ENCODE measurements at regions not wholly inside any gene's neighbourhood (a gene's known extent, or its start where the extent isn't known, plus 50 kb on each side); places are given as distances from the start of the nearest gene placed in this dataset.

- DNase-seq (ENCODE audit: extremely low read depth, low read depth) = no peak
- TF ChIP-seq, protein P1, sequence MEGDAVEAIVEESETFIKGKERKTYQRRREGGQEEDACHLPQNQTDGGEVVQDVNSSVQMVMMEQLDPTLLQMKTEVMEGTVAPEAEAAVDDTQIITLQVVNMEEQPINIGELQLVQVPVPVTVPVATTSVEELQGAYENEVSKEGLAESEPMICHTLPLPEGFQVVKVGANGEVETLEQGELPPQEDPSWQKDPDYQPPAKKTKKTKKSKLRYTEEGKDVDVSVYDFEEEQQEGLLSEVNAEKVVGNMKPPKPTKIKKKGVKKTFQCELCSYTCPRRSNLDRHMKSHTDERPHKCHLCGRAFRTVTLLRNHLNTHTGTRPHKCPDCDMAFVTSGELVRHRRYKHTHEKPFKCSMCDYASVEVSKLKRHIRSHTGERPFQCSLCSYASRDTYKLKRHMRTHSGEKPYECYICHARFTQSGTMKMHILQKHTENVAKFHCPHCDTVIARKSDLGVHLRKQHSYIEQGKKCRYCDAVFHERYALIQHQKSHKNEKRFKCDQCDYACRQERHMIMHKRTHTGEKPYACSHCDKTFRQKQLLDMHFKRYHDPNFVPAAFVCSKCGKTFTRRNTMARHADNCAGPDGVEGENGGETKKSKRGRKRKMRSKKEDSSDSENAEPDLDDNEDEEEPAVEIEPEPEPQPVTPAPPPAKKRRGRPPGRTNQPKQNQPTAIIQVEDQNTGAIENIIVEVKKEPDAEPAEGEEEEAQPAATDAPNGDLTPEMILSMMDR (IDR thresholded peaks at IDR 0.05; ENCODE audit: low read depth, low read length, missing control alignments) = no peak
- no peak overlapping the region for H3K4me3 ChIP-seq (replicated peaks; ENCODE audit: low read depth, low read length)
Measured at GRCh38 chr20:52410182-52410647, 218.6 kb upstream of the ZFP64 start.

GRCh38 chr20:52405986-52406385 lies 214.4 kb upstream of the ZFP64 start:
- TF ChIP-seq, protein P1 (IDR thresholded peaks at IDR 0.05; ENCODE audit: low read depth, low read length, missing control alignments) = no peak
- no peak for DNase-seq (ENCODE audit: extremely low read depth, low read depth)
- H3K4me3 ChIP-seq (replicated peaks; ENCODE audit: low read depth, low read length) = no peak overlapping the region

DNA sequence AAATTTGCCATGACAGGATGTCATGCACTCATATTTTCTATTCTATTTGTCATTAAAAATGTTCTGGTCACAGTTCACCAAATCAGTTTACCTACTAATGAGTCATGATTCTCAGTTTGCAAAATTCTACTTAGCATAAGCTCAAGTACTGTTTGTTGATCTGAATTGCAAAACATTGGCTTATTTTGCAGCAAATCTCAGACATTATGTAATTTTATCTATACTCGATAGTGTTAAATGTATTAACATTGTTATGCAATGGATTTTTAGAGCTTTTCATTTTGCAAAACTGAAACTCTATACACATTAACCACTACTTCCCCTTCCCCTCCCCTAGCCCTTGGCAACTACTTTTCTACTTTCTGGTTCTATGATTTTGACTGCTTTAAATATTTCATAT lies 213.8 kb upstream of the ZFP64 start:
- TF ChIP-seq, protein P1 (IDR thresholded peaks at IDR 0.05; ENCODE audit: low read depth, low read length, missing control alignments) = no peak
- no peak for DNase-seq (ENCODE audit: extremely low read depth, low read depth)
- no peak overlapping the region for H3K4me3 ChIP-seq (replicated peaks; ENCODE audit: low read depth, low read length)

GRCh38 chr20:52404671-52405070 lies 213.1 kb upstream of the ZFP64 start:
- TF ChIP-seq, protein P1 (IDR thresholded peaks at IDR 0.05; ENCODE audit: low read depth, low read length, missing control alignments) = no peak
- no peak overlapping the region for H3K4me3 ChIP-seq (replicated peaks; ENCODE audit: low read depth, low read length)
- no peak for DNase-seq (ENCODE audit: extremely low read depth, low read depth)

DNA sequence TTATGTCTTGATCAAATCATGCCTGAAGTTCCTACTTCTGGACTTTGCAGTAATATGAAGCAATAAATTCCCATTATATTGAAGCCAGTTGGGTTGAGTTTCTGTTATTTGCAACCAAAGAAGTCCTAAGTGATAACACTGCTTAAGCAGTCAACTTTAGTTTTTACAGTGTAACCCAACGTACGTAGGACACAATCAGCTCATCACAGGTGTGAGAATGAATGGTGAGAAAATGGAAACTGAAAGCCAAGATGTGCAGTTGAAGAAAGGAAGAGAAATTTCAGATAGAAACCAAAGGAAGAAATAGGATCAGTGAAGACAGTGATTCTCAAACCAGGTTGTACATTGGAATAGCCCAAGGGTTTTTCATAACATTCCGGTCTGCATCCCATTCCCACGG lies 211.4 kb upstream of the ZFP64 start:
- TF ChIP-seq, protein P1 (IDR thresholded peaks at IDR 0.05; ENCODE audit: low read depth, low read length, missing control alignments) = no peak
- no peak for DNase-seq (ENCODE audit: extremely low read depth, low read depth)
- H3K4me3 ChIP-seq (replicated peaks; ENCODE audit: low read depth, low read length) = no peak overlapping the region

GRCh38 chr20:52402514-52402913 lies 210.9 kb upstream of the ZFP64 start:
- no peak for DNase-seq (ENCODE audit: extremely low read depth, low read depth)
- TF ChIP-seq, protein P1 (IDR thresholded peaks at IDR 0.05; ENCODE audit: low read depth, low read length, missing control alignments) = no peak
- no peak overlapping the region for H3K4me3 ChIP-seq (replicated peaks; ENCODE audit: low read depth, low read length)

DNA sequence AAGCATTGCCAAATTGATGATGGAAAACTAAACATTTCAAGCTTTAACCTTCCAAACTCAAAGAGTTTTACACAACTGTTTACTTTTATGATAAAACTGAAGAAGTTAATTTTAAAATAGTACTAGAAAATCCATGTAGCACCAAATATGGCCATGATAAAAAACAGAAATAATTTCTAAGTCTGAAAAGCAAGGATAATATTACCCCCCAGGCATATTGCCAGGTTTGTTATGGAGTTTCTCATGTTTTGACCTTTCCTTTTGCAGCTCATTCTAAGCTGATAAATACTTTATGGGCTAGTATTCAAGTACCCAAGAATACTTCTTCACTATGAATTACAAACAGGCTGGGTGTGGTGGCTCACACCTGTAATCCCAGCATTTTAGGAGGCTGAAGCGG lies 209.9 kb upstream of the ZFP64 start:
- H3K4me3 ChIP-seq (replicated peaks; ENCODE audit: low read depth, low read length) = no peak overlapping the region
- TF ChIP-seq, protein P1 (IDR thresholded peaks at IDR 0.05; ENCODE audit: low read depth, low read length, missing control alignments) = no peak
- no peak for DNase-seq (ENCODE audit: extremely low read depth, low read depth)

Data from HFF-Myc (cell line).